H1 (cell line): ENCODE measurements at regions not wholly inside any gene's neighbourhood (a gene's known extent, or its start where the extent isn't known, plus 50 kb on each side); places are given as distances from the start of the nearest gene placed in this dataset.

Experiments
- CTCF ChIA-PET: fragments of 300-600 bp; sonication (Branson Sonifier 250); formaldehyde crosslinking; loops from one replicate; lab custom pipeline; 2021; ENCODE audit not compliant: partially characterized antibody; lab: Charles Lee
- POLR2A ChIA-PET: fragments of 300-600 bp; sonication (Branson Sonifier 250); formaldehyde crosslinking; loops from one replicate; lab custom pipeline; 2021; ENCODE audit warnings: inconsistent platforms; ENCODE audit not compliant: partially characterized antibody; lab: Charles Lee
- DNase-seq, 2 experiments: peaks; one replicate each; pipeline versions ENCODE4 v3.0.0 to v3.0.0-alpha.2; 2010 to 2022; ENCODE audit warnings: low spot score in 2 of 2, low read depth in 1 of 2, mixed read lengths in 1 of 2
- FAIRE-seq: peaks from 2 replicates; lab custom pipeline; 2011; peaks lifted over from hg19 to GRCh38; lab: Jason Lieb, UNC
- H2AFZ ChIP-seq: 2 replicates; pipeline ENCODE4 v1.8.1; 2012; ENCODE audit warnings: low read length, inconsistent platforms
- H2AK5ac ChIP-seq: 2 replicates; pipeline ENCODE4 v1.6.1; 2013; ENCODE audit warnings: low read depth, low read length
- H2BK120ac ChIP-seq: replicated peaks from 2 replicates; pipeline ENCODE3; 2013; ENCODE audit warnings: low read depth, low read length, inconsistent platforms
- H2BK12ac ChIP-seq: 2 replicates; pipeline ENCODE4 v1.6.1; 2013; ENCODE audit warnings: low read depth, low read length
- H2BK15ac ChIP-seq: 2 replicates; pipeline ENCODE4 v1.6.1; 2013; ENCODE audit warnings: low read length
- H2BK20ac ChIP-seq: 2 replicates; pipeline ENCODE4 v1.6.1; 2013; ENCODE audit warnings: low read length
- H2BK5ac ChIP-seq: 2 replicates; pipeline ENCODE4 v1.6.1; 2013; ENCODE audit warnings: low read depth, low read length
- H3K14ac ChIP-seq: 2 replicates; pipeline ENCODE4 v1.6.1; 2013; ENCODE audit warnings: inconsistent platforms; ENCODE audit not compliant: insufficient read length
- H3K18ac ChIP-seq: 2 replicates; pipeline ENCODE4 v1.6.1; 2013; ENCODE audit warnings: low read length; ENCODE audit errors: extremely low read depth
- H3K23ac ChIP-seq: 2 replicates; pipeline ENCODE4 v1.6.1; 2013; ENCODE audit warnings: inconsistent platforms; ENCODE audit not compliant: insufficient read length
- H3K23me2 ChIP-seq: 2 replicates; pipeline ENCODE4 v1.6.1; 2013; ENCODE audit warnings: low read depth, low read length
- H3K27ac ChIP-seq: 2 replicates; pipeline ENCODE4 v1.6.1; 2011; ENCODE audit warnings: low read depth, low read length, inconsistent platforms
- H3K27me3 ChIP-seq, 4 experiments: replicated peaks in 1 of 4; 1 replicate in 1 of 4; 2 replicates in 3 of 4; pipeline versions ENCODE4 v1.6.1 to v1.8.1; 2011 to 2013; ENCODE audit warnings: low read length in 3 of 4, mild to moderate bottlenecking in 3 of 4, inconsistent platforms in 2 of 4, mixed read lengths in 2 of 4, moderate library complexity in 1 of 4; ENCODE audit not compliant: control insufficient read depth in 3 of 4, insufficient read depth in 3 of 4; ENCODE audit errors: extremely low read depth in 1 of 4
- H3K36me3 ChIP-seq, 4 experiments: 2 replicates each; pipeline versions ENCODE4 v1.6.1 to v1.8.1; 2011 to 2013; ENCODE audit warnings: mild to moderate bottlenecking in 4 of 4, low read length in 3 of 4, moderate library complexity in 2 of 4, control low read depth in 1 of 4, inconsistent platforms in 1 of 4; ENCODE audit not compliant: insufficient read depth in 4 of 4, control insufficient read depth in 2 of 4
- H3K4ac ChIP-seq: replicated peaks from 2 replicates; pipeline ENCODE3; 2013; ENCODE audit warnings: low read length, low read depth, mixed read lengths, inconsistent platforms; ENCODE audit not compliant: insufficient read length
- H3K4me1 ChIP-seq, 4 experiments: replicated peaks in 1 of 4; 1 replicate in 1 of 4; 2 replicates in 3 of 4; pipeline versions ENCODE4 v1.6.1 to v1.8.1; 2011 to 2013; ENCODE audit warnings: low read length in 3 of 4, inconsistent platforms in 2 of 4, mixed read lengths in 1 of 4; ENCODE audit not compliant: insufficient read depth in 4 of 4, control insufficient read depth in 3 of 4
- H3K4me2 ChIP-seq, 2 experiments: 2 replicates each; pipeline versions ENCODE4 v1.6.1 to v1.8.1; 2011 to 2013; ENCODE audit warnings: low read depth in 2 of 2, low read length in 2 of 2, control low read depth in 1 of 2, inconsistent platforms in 1 of 2, mild to moderate bottlenecking in 1 of 2; ENCODE audit not compliant: insufficient read depth in 1 of 2
- H3K4me3 ChIP-seq, 4 experiments: fragments of 200-600, 300-600 bp in 1 of 4; sonication (generic), shearing (Covaris generic), sonication (Bioruptor Twin) in 1 of 4; 2 replicates each; pipeline versions ENCODE4 v1.5.1 to v1.8.1; 2011 to 2016; ENCODE audit warnings: low read length in 4 of 4, low read depth in 3 of 4, control low read depth in 2 of 4, inconsistent platforms in 2 of 4, mild to moderate bottlenecking in 2 of 4, mixed read lengths in 1 of 4, moderate library complexity in 1 of 4; ENCODE audit not compliant: insufficient read depth in 2 of 4; ENCODE audit errors: extremely low read depth in 1 of 4
- H3K56ac ChIP-seq: replicated peaks from 2 replicates; pipeline ENCODE3; 2013; ENCODE audit warnings: low read depth, mild to moderate bottlenecking, mixed read lengths, low read length, inconsistent platforms; ENCODE audit not compliant: insufficient read length
- H3K79me1 ChIP-seq: 2 replicates; pipeline ENCODE4 v1.6.1; 2013; ENCODE audit warnings: low read depth, low read length, control low read depth
- H3K79me2 ChIP-seq, 2 experiments: 2 replicates each; pipeline versions ENCODE4 v1.6.1 to v1.8.1; 2012 to 2013; ENCODE audit warnings: low read length in 2 of 2, mild to moderate bottlenecking in 2 of 2, inconsistent platforms in 1 of 2; ENCODE audit not compliant: insufficient read depth in 2 of 2, control insufficient read depth in 1 of 2
- H3K9ac ChIP-seq, 4 experiments: replicated peaks in 1 of 4; 1 replicate in 1 of 4; 2 replicates in 3 of 4; pipeline versions ENCODE4 v1.6.1 to v1.8.1; 2011 to 2013; ENCODE audit warnings: low read depth in 3 of 4, low read length in 3 of 4, control low read depth in 2 of 4, mild to moderate bottlenecking in 2 of 4, moderate library complexity in 2 of 4, inconsistent platforms in 1 of 4; ENCODE audit errors: extremely low read depth in 1 of 4
- H3K9me3 ChIP-seq, 2 experiments: 2 replicates each; pipeline versions ENCODE4 v1.6.1 to v1.8.1; 2012 to 2013; ENCODE audit warnings: mild to moderate bottlenecking in 2 of 2, moderate library complexity in 2 of 2, control low read depth in 1 of 2, inconsistent platforms in 1 of 2, low read depth in 1 of 2, low read length in 1 of 2, mixed read lengths in 1 of 2; ENCODE audit not compliant: insufficient read depth in 2 of 2
- H4K20me1 ChIP-seq, 2 experiments: replicated peaks in 1 of 2; 2 replicates each; pipeline versions ENCODE3 to v1.8.1; 2011 to 2013; ENCODE audit warnings: inconsistent platforms in 2 of 2, low read length in 2 of 2, mild to moderate bottlenecking in 1 of 2; ENCODE audit not compliant: insufficient read depth in 2 of 2, control insufficient read depth in 1 of 2
- H4K5ac ChIP-seq: 2 replicates; pipeline ENCODE4 v1.6.1; 2013; ENCODE audit warnings: low read length, low read depth, mixed read lengths, inconsistent platforms; ENCODE audit not compliant: insufficient read length
- H4K8ac ChIP-seq: 2 replicates; pipeline ENCODE4 v1.8.0; 2013; ENCODE audit warnings: mild to moderate bottlenecking, moderate library complexity, low read length, inconsistent platforms; ENCODE audit not compliant: insufficient read depth; ENCODE audit errors: extremely low read depth
- H4K91ac ChIP-seq: replicated peaks from 2 replicates; pipeline ENCODE3; 2013; ENCODE audit warnings: low read length, mixed read lengths, inconsistent platforms; ENCODE audit not compliant: insufficient read length
- NRF1 ChIP-seq: IDR thresholded peaks from 2 replicates; pipeline ENCODE4 v1.6.1; 2011; ENCODE audit warnings: mild to moderate bottlenecking, low read depth, low read length, improper control_type of control experiment
- SAP30 ChIP-seq: fragments of 300-600 bp; sonication (generic); IDR thresholded peaks from 2 replicates; pipeline ENCODE4 v1.7.1; 2012; ENCODE audit warnings: low read length, moderate library complexity, mild to moderate bottlenecking, inconsistent platforms; ENCODE audit not compliant: insufficient read depth, insufficient replicate concordance
- TAF1 ChIP-seq: IDR thresholded peaks from 2 replicates; pipeline ENCODE4 v1.6.1; 2011; ENCODE audit warnings: mild to moderate bottlenecking, low read depth, low read length
- WGBS, 2 experiments: shearing (Covaris generic) in 1 of 2; methylation state at CpG; one replicate each; pipeline versions ENCODE4 v1.1.6 to v1.1.7; 2013 to 2015; ENCODE audit warnings: low lambda C conversion rate in 2 of 2, mixed read lengths in 2 of 2, inconsistent platforms in 1 of 2, low coverage in 1 of 2, missing lambda C conversion rate in 1 of 2; ENCODE audit not compliant: insufficient replicate concordance in 2 of 2, insufficient coverage in 1 of 2, insufficient read length in 1 of 2; ENCODE audit errors: extremely low coverage in 1 of 2, missing lambda C conversion rate in 1 of 2; 5-methylcytosine and 5-hydroxymethylcytosine counted together

DNA sequence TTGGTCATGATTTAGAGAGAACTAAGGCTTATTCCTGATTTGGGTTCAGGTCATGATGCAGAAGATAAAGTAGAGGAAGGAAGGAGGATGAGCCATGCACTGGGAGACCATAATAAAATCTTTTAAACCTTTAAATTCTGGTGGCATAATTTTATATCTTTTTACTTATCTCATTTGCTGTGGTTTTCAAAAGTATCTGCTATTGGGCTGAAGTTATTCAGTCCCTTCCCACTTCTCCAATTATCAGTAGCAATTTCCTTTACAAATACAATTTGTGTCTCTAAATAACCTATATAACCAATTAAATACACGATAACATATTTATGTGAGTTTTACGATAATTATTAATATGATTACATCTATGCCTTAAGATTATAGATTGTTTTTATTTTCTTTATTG lies 194.8 kb upstream of the SLC8A1 start:
- no peak overlapping the region for H3K56ac ChIP-seq
- no peak overlapping the region for H4K91ac ChIP-seq
- H2BK120ac ChIP-seq: no peak overlapping the region
- H3K9me3 ChIP-seq: no peaks in the 10 kb centered on the region
- H3K23ac ChIP-seq: no peak overlapping the region
- 91% methylated on average over 2 of the region's 2 CpGs; no CpG with 5 or more reads in 1 of the 2 experiments for WGBS, 2 experiments
- H3K36me3 ChIP-seq: no peaks in the 10 kb centered on the region
- H4K5ac ChIP-seq: no peak overlapping the region
- H3K79me2 ChIP-seq: no peaks in the 10 kb centered on the region
- H2AFZ ChIP-seq: no peak overlapping the region
- ChIA-PET CTCF (no interaction called here), POLR2A (no interaction called here)
- no peak overlapping the region for H3K9ac ChIP-seq
- H3K27me3 ChIP-seq: no peaks in the 10 kb centered on the region
- H3K14ac ChIP-seq: no peak overlapping the region
- no peak overlapping the region for H3K27ac ChIP-seq
- no peak overlapping the region for H3K4ac ChIP-seq
- no peak for TF ChIP-seq TAF1
- TF ChIP-seq NRF1: no peak
- TF ChIP-seq SAP30: no peak
- no peak overlapping the region for H2AK5ac ChIP-seq
- FAIRE-seq (no peak), DNase-seq (no peak)
- H4K8ac ChIP-seq: no peak overlapping the region
- H3K4me1 ChIP-seq: no peaks in the 10 kb centered on the region
- H2BK15ac ChIP-seq: no peak overlapping the region
- no peak overlapping the region for H3K4me3 ChIP-seq
- no peaks in the 10 kb centered on the region for H3K23me2 ChIP-seq
- no peaks in the 10 kb centered on the region for H4K20me1 ChIP-seq
- no peak overlapping the region for H2BK5ac ChIP-seq
- no peak overlapping the region for H3K18ac ChIP-seq
- no peak overlapping the region for H2BK20ac ChIP-seq
- no peaks in the 10 kb centered on the region for H3K79me1 ChIP-seq
- H3K4me2 ChIP-seq: no peak overlapping the region
- no peak overlapping the region for H2BK12ac ChIP-seq
